Thymus (tissue), 11 donors: ENCODE measurements at regions not wholly inside any gene's neighbourhood (a gene's known extent, or its start where the extent isn't known, plus 50 kb on each side); places are given as distances from the start of the nearest gene placed in this dataset.

ENCODE experiments used
- DNase-seq, 9 donors: peaks; one replicate each; pipeline ENCODE4 v3.0.0-alpha.2; 2013; ENCODE audit warnings: low spot score in 9 of 9, low read depth in 6 of 9, missing footprints in 1 of 9
- H3K27ac ChIP-seq, 2 donors: one replicate each; pipeline ENCODE4 v1.5.1; 2013; ENCODE audit warnings: control low read depth in 1 of 2, low read depth in 1 of 2, low read length in 1 of 2, mild to moderate bottlenecking in 1 of 2, moderate library complexity in 1 of 2
- H3K27me3 ChIP-seq, 2 donors: one replicate each; pipeline ENCODE4 v1.5.1; 2013; ENCODE audit warnings: low read length in 1 of 2; ENCODE audit not compliant: control insufficient read depth in 2 of 2, insufficient read depth in 1 of 2
- H3K36me3 ChIP-seq, 2 donors: one replicate each; pipeline ENCODE4 v1.5.1; 2013; ENCODE audit warnings: low read length in 1 of 2, mild to moderate bottlenecking in 1 of 2, moderate library complexity in 1 of 2; ENCODE audit not compliant: control insufficient read depth in 2 of 2, insufficient read depth in 2 of 2
- H3K4me1 ChIP-seq, 2 donors: one replicate each; pipeline ENCODE4 v1.5.1; 2013; ENCODE audit warnings: low read length in 2 of 2; ENCODE audit not compliant: control insufficient read depth in 2 of 2, insufficient read depth in 2 of 2
- H3K4me3 ChIP-seq, 2 donors: one replicate each; pipeline ENCODE4 v1.5.1; 2013; ENCODE audit warnings: low read length in 2 of 2, control low read depth in 1 of 2, mild to moderate bottlenecking in 1 of 2
- H3K9me3 ChIP-seq, 2 donors: one replicate each; pipeline ENCODE4 v1.5.1; 2013; ENCODE audit warnings: low read length in 1 of 2, mild to moderate bottlenecking in 1 of 2; ENCODE audit not compliant: control insufficient read depth in 2 of 2, insufficient read depth in 1 of 2
- WGBS: extraction: QIAGEN DNeasy Blood & Tissue Kit; methylation state at CpG from one replicate; pipeline ENCODE4 v1.1.7; 2013; 5-methylcytosine and 5-hydroxymethylcytosine counted together
- donor health status: healthy.

- no peaks in the 10 kb centered on the region for H3K4me1 ChIP-seq
- no peak for DNase-seq
- no peaks in the 10 kb centered on the region for H3K27me3 ChIP-seq
- no peak overlapping the region for H3K4me3 ChIP-seq
- 89% methylated on average over 7 of the region's 7 CpGs for WGBS
- peaks cover 0 to 4% of the 10 kb centered on the region in 2 donors for H3K9me3 ChIP-seq
- H3K36me3 ChIP-seq = no peaks in the 10 kb centered on the region
- no peak overlapping the region for H3K27ac ChIP-seq
Measured at GRCh38 chr13:106336668-106337067, 198.8 kb downstream of the EFNB2 start.

GRCh38 chr13:106332621-106333020 lies 202.8 kb downstream of the EFNB2 start:
- Histone ChIP-seq H3K27me3 (no peaks in the 10 kb centered on the region), H3K27ac (no peak overlapping the region), H3K9me3 (no peaks in the 10 kb centered on the region), H3K36me3 (no peaks in the 10 kb centered on the region), H3K4me1 (no peaks in the 10 kb centered on the region), H3K4me3 (no peak overlapping the region)
- WGBS = 93% methylated on average over 4 of the region's 4 CpGs
- no peak for DNase-seq

- Histone ChIP-seq H3K4me1 (no peaks in the 10 kb centered on the region), H3K9me3 (no peaks in the 10 kb centered on the region), H3K27me3 (no peaks in the 10 kb centered on the region), H3K4me3 (no peak overlapping the region), H3K27ac (no peak overlapping the region), H3K36me3 (no peaks in the 10 kb centered on the region)
- DNase-seq = no peak
- 98% methylated on average over 4 of the region's 4 CpGs for WGBS
Measured at GRCh38 chr13:106331116-106331515, 204.3 kb downstream of the EFNB2 start.

GRCh38 chr13:106329941-106330340 lies 205.5 kb downstream of the EFNB2 start:
- WGBS = 88% methylated on average over 5 of the region's 5 CpGs
- no peaks in the 10 kb centered on the region for H3K27me3 ChIP-seq
- no peak overlapping the region for H3K4me3 ChIP-seq
- no peaks in the 10 kb centered on the region for H3K36me3 ChIP-seq
- H3K9me3 ChIP-seq = no peaks in the 10 kb centered on the region
- no peaks in the 10 kb centered on the region for H3K4me1 ChIP-seq
- no peak for DNase-seq
- no peak overlapping the region for H3K27ac ChIP-seq

- Histone ChIP-seq H3K4me3 (no peak overlapping the region), H3K27me3 (no peaks in the 10 kb centered on the region), H3K4me1 (no peaks in the 10 kb centered on the region), H3K36me3 (no peaks in the 10 kb centered on the region), H3K27ac (no peak overlapping the region), H3K9me3 (peaks cover 0 to 15% of the 10 kb centered on the region in 2 donors)
- WGBS = 99% methylated on average over 4 of the region's 4 CpGs
- no peak for DNase-seq
Measured at GRCh38 chr13:106326751-106327150, 208.7 kb downstream of the EFNB2 start.

GRCh38 chr13:106324444-106324843 lies 211.0 kb downstream of the EFNB2 start:
- DNase-seq = no peak
- Histone ChIP-seq H3K27ac (no peak overlapping the region), H3K4me3 (no peak overlapping the region), H3K27me3 (no peaks in the 10 kb centered on the region), H3K36me3 (no peaks in the 10 kb centered on the region), H3K4me1 (no peaks in the 10 kb centered on the region), H3K9me3 (peaks cover 0 to 15% of the 10 kb centered on the region in 2 donors)
- 94% methylated on average over 5 of the region's 5 CpGs for WGBS

GRCh38 chr13:106322628-106323027 lies 212.8 kb downstream of the EFNB2 start:
- no peak for DNase-seq
- H3K4me1 ChIP-seq = no peaks in the 10 kb centered on the region

GRCh38 chr13:106318941-106319411 lies 216.5 kb downstream of the EFNB2 start:
- peaks cover 0 to 8% of the 10 kb centered on the region in 2 donors for H3K9me3 ChIP-seq
- 28% methylated on average over 4 of the region's 4 CpGs for WGBS
- H3K27ac ChIP-seq = no peak overlapping the region
- H3K4me3 ChIP-seq = no peak overlapping the region
- no peak for DNase-seq
- H3K27me3 ChIP-seq = no peaks in the 10 kb centered on the region
- no peaks in the 10 kb centered on the region for H3K4me1 ChIP-seq
- H3K36me3 ChIP-seq = no peaks in the 10 kb centered on the region

More at GRCh38 chr13:106322628-106323027, 212.8 kb downstream of the EFNB2 start:
- no peak overlapping the region for H3K27ac ChIP-seq
- H3K4me3 ChIP-seq = no peak overlapping the region
- no peaks in the 10 kb centered on the region for H3K27me3 ChIP-seq
- H3K9me3 ChIP-seq = peaks cover 0 to 15% of the 10 kb centered on the region in 2 donors
- H3K36me3 ChIP-seq = no peaks in the 10 kb centered on the region

GRCh38 chr13:106314417-106314816 lies 221.0 kb downstream of the EFNB2 start:
- WGBS = 98% methylated on average over 5 of the region's 5 CpGs
- Histone ChIP-seq H3K4me3 (no peak overlapping the region), H3K9me3 (no peaks in the 10 kb centered on the region), H3K4me1 (no peaks in the 10 kb centered on the region), H3K27ac (no peak overlapping the region), H3K27me3 (no peaks in the 10 kb centered on the region), H3K36me3 (no peaks in the 10 kb centered on the region)
- no peak for DNase-seq

GRCh38 chr13:106311004-106311403 lies 224.5 kb downstream of the EFNB2 start:
- Histone ChIP-seq H3K27ac (no peak overlapping the region), H3K4me1 (no peaks in the 10 kb centered on the region), H3K9me3 (no peaks in the 10 kb centered on the region), H3K27me3 (no peaks in the 10 kb centered on the region), H3K36me3 (no peaks in the 10 kb centered on the region), H3K4me3 (no peak overlapping the region)
- DNase-seq = no peak
- WGBS = 92% methylated on average over 9 of the region's 9 CpGs
